GM12878 (cell line): ENCODE measurements at regions not wholly inside any gene's neighbourhood (a gene's known extent, or its start where the extent isn't known, plus 50 kb on each side); places are given as distances from the start of the nearest gene placed in this dataset.

Source experiments
- ATAC-seq: fragments of 200-7000 bp; cut with Tn5 transposase; 3 replicates; pipeline ENCODE4 v1.9.1; 2020; ENCODE audit warnings: mild to moderate bottlenecking, moderate library complexity
- BruUV-seq: library from RNA; stranded (reverse); fragments of 400-500 nt; replicated peaks from 2 replicates; lab custom pipeline; 2021; lab: Mats Ljungman, UMichigan
- CTCF ChIA-PET: fragments of 300-600 bp; sonication (Branson Sonifier 250); formaldehyde crosslinking; extraction: SDS; loops from one replicate; lab custom pipeline; 2021; ENCODE audit warnings: inconsistent platforms; lab: Yijun Ruan, JAX
- POLR2A ChIA-PET: fragments of 350-600 bp; formaldehyde crosslinking; extraction: SDS; loops from one replicate; lab custom pipeline; 2021; ENCODE audit warnings: inconsistent platforms; lab: Charles Lee
- RAD21 ChIA-PET: fragments of 300-600 bp; sonication (Branson Sonifier 250); formaldehyde crosslinking; loops from one replicate; lab custom pipeline; 2023; ENCODE audit warnings: antibody characterized with exemption; ENCODE audit not compliant: unreplicated experiment; lab: Charles Lee
- SMC1A ChIA-PET: fragments of 300-600 bp; sonication (Branson Sonifier 250); formaldehyde crosslinking; loops from one replicate; lab custom pipeline; 2023; ENCODE audit not compliant: unreplicated experiment, uncharacterized antibody; lab: Charles Lee
- DNase-seq: peaks from one replicate; pipeline ENCODE4 v3.0.0-alpha.2; 2011; ENCODE audit warnings: low read depth, low spot score
- FAIRE-seq: peaks from 3 replicates; lab custom pipeline; 2011; peaks lifted over from hg19 to GRCh38; lab: Jason Lieb, UNC
- H2AFZ ChIP-seq: 2 replicates; pipeline ENCODE4 v1.6.0; 2011; ENCODE audit warnings: low read depth, low read length, control low read depth; ENCODE audit not compliant: control insufficient read depth
- H3K27ac ChIP-seq: 2 replicates; pipeline ENCODE4 v1.5.1; 2011; ENCODE audit warnings: control low read depth; ENCODE audit not compliant: control insufficient read depth, insufficient read depth
- H3K27me3 ChIP-seq, 2 experiments: replicated peaks in 1 of 2; 2 replicates each; pipeline versions ENCODE4 v1.6.0 to v1.6.1; 2011; ENCODE audit warnings: low read length in 1 of 2; ENCODE audit not compliant: control insufficient read depth in 2 of 2, insufficient read depth in 2 of 2
- H3K36me3 ChIP-seq, 2 experiments: 2 replicates each; pipeline ENCODE4 v1.5.1; 2011; ENCODE audit warnings: low read length in 1 of 2; ENCODE audit not compliant: control insufficient read depth in 2 of 2, insufficient read depth in 2 of 2
- H3K4me1 ChIP-seq: 2 replicates; pipeline ENCODE4 v1.6.1; 2011; ENCODE audit warnings: mild to moderate bottlenecking, low read length, moderate library complexity, mixed read lengths; ENCODE audit not compliant: control insufficient read depth, insufficient read depth
- H3K4me2 ChIP-seq: 2 replicates; pipeline ENCODE4 v1.6.0; 2011; ENCODE audit warnings: control low read depth; ENCODE audit not compliant: control insufficient read depth, insufficient read depth
- H3K4me3 ChIP-seq: fragments of 200-600 bp; sonication (generic); 2 replicates; pipeline ENCODE4 v1.5.1; 2016
- H3K79me2 ChIP-seq: 2 replicates; pipeline ENCODE4 v1.6.0; 2011; ENCODE audit warnings: low read length; ENCODE audit not compliant: control insufficient read depth, insufficient read depth
- H3K9ac ChIP-seq: 2 replicates; pipeline ENCODE4 v1.8.0; 2011; ENCODE audit warnings: low read length, control low read depth, mixed read lengths; ENCODE audit not compliant: control insufficient read depth, insufficient read depth
- H3K9me3 ChIP-seq: replicated peaks from 3 replicates; pipeline ENCODE4 v1.5.1; 2011; ENCODE audit warnings: mild to moderate bottlenecking, low read length; ENCODE audit not compliant: control insufficient read depth, insufficient read depth
- H4K20me1 ChIP-seq: 2 replicates; pipeline ENCODE4 v1.6.0; 2011; ENCODE audit not compliant: control insufficient read depth, insufficient read depth
- ATF7 ChIP-seq: fragments of 450-650 bp; IDR thresholded peaks from 2 replicates; pipeline ENCODE4 v1.6.1; 2016; ENCODE audit warnings: low read depth, mild to moderate bottlenecking
- CBFB ChIP-seq: IDR thresholded peaks from 2 replicates; pipeline ENCODE4 v1.6.1; 2016; ENCODE audit warnings: antibody characterized with exemption, low read depth
- CREB1 ChIP-seq: IDR thresholded peaks from 2 replicates; pipeline ENCODE4 v1.6.1; 2012; ENCODE audit warnings: low read depth, mild to moderate bottlenecking, inconsistent platforms
- EZH2 ChIP-seq: IDR thresholded peaks from 2 replicates; pipeline ENCODE4 v1.6.1; 2012; ENCODE audit warnings: low read depth, mild to moderate bottlenecking, control low read depth, inconsistent platforms, low read length, borderline replicate concordance; ENCODE audit not compliant: control insufficient read depth
- HCFC1 ChIP-seq: fragments of 150-350 bp; IDR thresholded peaks from 2 replicates; pipeline ENCODE4 v1.6.1; 2014; ENCODE audit warnings: low read length
- MTA2 ChIP-seq: fragments of 450-650 bp; IDR thresholded peaks from 2 replicates; pipeline ENCODE4 v1.6.1; 2016; ENCODE audit warnings: low read depth, mild to moderate bottlenecking, moderate library complexity
- NKRF ChIP-seq: fragments of 450-650 bp; conservative IDR thresholded peaks from 2 replicates; pipeline ENCODE4 v1.6.1; 2017; ENCODE audit warnings: mild to moderate bottlenecking, moderate library complexity
- POU2F2 ChIP-seq: IDR thresholded peaks from 3 replicates; pipeline ENCODE4 v1.6.1; 2011; ENCODE audit warnings: low read depth, mild to moderate bottlenecking, low read length, borderline replicate concordance
- RBBP5 ChIP-seq: fragments of 200-600 bp; sonication (generic); conservative IDR thresholded peaks from 2 replicates; pipeline ENCODE4 v1.6.1; 2016
- RCOR1 ChIP-seq: conservative IDR thresholded peaks from 2 replicates; pipeline ENCODE4 v1.6.1; 2012; ENCODE audit warnings: low read depth, low read length, improper control_type of control experiment
- RFX5 ChIP-seq: IDR thresholded peaks from 2 replicates; pipeline ENCODE4 v1.6.1; 2011; ENCODE audit warnings: low read depth, low read length, improper control_type of control experiment
- SMAD1 ChIP-seq: fragments of 450-650 bp; IDR thresholded peaks from 2 replicates; pipeline ENCODE4 v1.6.1; 2018; ENCODE audit warnings: mild to moderate bottlenecking, low read depth; ENCODE audit not compliant: partially characterized antibody
- SREBF1 ChIP-seq: IDR thresholded peaks from 2 replicates; pipeline ENCODE4 v1.6.1; 2012; ENCODE audit warnings: mild to moderate bottlenecking, low read length
- WGBS: methylation state at CpG from one replicate; pipeline ENCODE4 v1.1.6; 2016; ENCODE audit warnings: low lambda C conversion rate; ENCODE audit not compliant: insufficient replicate concordance, insufficient coverage; ENCODE audit errors: missing lambda C conversion rate; 5-methylcytosine and 5-hydroxymethylcytosine counted together
- in situ Hi-C: fragments of 300-500 bp; cut with MboI; formaldehyde crosslinking; loops from 9 replicates; pipeline ENCODE4 v1.14.3; 2018; ENCODE audit warnings: mixed read lengths
- intact Hi-C: fragments of 100-400 bp; cut with micrococcal nuclease; formaldehyde crosslinking; loops from one replicate; pipeline ENCODE4 v1.14.2; 2022; ENCODE audit not compliant: unreplicated experiment

- in situ Hi-C loops (no loop called here), intact Hi-C loops (no loop called here)
- Histone ChIP-seq H2AFZ (no peak overlapping the region), H4K20me1 (no peaks in the 10 kb centered on the region), H3K9me3 (no peaks in the 10 kb centered on the region), H3K4me1 (no peaks in the 10 kb centered on the region), H3K79me2 (no peaks in the 10 kb centered on the region), H3K36me3 (no peaks in the 10 kb centered on the region), H3K9ac (no peak overlapping the region), H3K27me3 (peaks cover 0 to 2% of the 10 kb centered on the region in 2 experiments; a peak in 2 of 4 replicates), H3K4me3 (no peak overlapping the region), H3K27ac (no peak overlapping the region), H3K4me2 (no peak overlapping the region)
- no peak for TF ChIP-seq SMAD1
- TF ChIP-seq RBBP5: no peak
- no peak for TF ChIP-seq CBFB
- no peak for TF ChIP-seq HCFC1
- TF ChIP-seq ATF7: no peak
- no peak for TF ChIP-seq MTA2
- no peak for TF ChIP-seq EZH2
- no peak for TF ChIP-seq RFX5
- no peak for TF ChIP-seq CREB1
- no peak for TF ChIP-seq RCOR1
- no peak for TF ChIP-seq POU2F2
- TF ChIP-seq SREBF1: no peak
- TF ChIP-seq NKRF: no peak
- ChIA-PET SMC1A (no interaction called here), POLR2A (no interaction called here), RAD21 (no interaction called here), CTCF (no interaction called here)
- WGBS: 74% methylated on average over 4 of the region's 4 CpGs
- no TSS peak for BruUV-seq
- DNase-seq (no peak), ATAC-seq (no peak), FAIRE-seq (no peak)
These were observed 144.1 kb upstream of the B3GAT1 start for GRCh38 chr11:134556186-134556585.
